HEK293T (cell line): ENCODE measurements at regions not wholly inside any gene's neighbourhood (a gene's known extent, or its start where the extent isn't known, plus 50 kb on each side); places are given as distances from the start of the nearest gene placed in this dataset.

Experiments used
- CTCF ChIA-PET: fragments of 350-600 bp; formaldehyde crosslinking; extraction: SDS; loops from one replicate; lab custom pipeline; 2021; ENCODE audit warnings: antibody characterized with exemption, inconsistent platforms; lab: Yijun Ruan, JAX
- POLR2A ChIA-PET: fragments of 350-600 bp; formaldehyde crosslinking; extraction: SDS; loops from one replicate; lab custom pipeline; 2020; ENCODE audit warnings: antibody characterized with exemption, inconsistent platforms; lab: Yijun Ruan, JAX
- DNase-seq: peaks from one replicate; pipeline ENCODE4 v3.0.0; 2012; ENCODE audit warnings: mixed read lengths; ENCODE audit errors: extremely low spot score
- ARNT ChIP-seq: fragments of 450-650 bp; IDR thresholded peaks from 2 replicates; pipeline ENCODE4 v1.6.1; 2017; ENCODE audit warnings: mild to moderate bottlenecking
- BHLHE40 ChIP-seq: fragments of 450-650 bp; IDR thresholded peaks from 2 replicates; pipeline ENCODE4 v1.6.1; 2016; ENCODE audit warnings: mild to moderate bottlenecking, moderate library complexity, borderline replicate concordance
- CTBP1 ChIP-seq: fragments of 450-650 bp; IDR thresholded peaks from 2 replicates; pipeline ENCODE4 v1.6.1; 2016; ENCODE audit warnings: borderline replicate concordance
- ELF4 ChIP-seq: fragments of 450-650 bp; IDR thresholded peaks from 2 replicates; pipeline ENCODE4 v1.6.1; 2017; ENCODE audit warnings: antibody characterized with exemption
- FOXA1 ChIP-seq: fragments of 450-650 bp; IDR thresholded peaks from 2 replicates; pipeline ENCODE4 v1.6.1; 2016; ENCODE audit warnings: mild to moderate bottlenecking
- FOXK2 ChIP-seq: fragments of 450-650 bp; IDR thresholded peaks from 2 replicates; pipeline ENCODE4 v1.6.1; 2016; ENCODE audit warnings: mild to moderate bottlenecking
- FOXM1 ChIP-seq: fragments of 450-650 bp; IDR thresholded peaks from 2 replicates; pipeline ENCODE4 v1.6.1; 2017; ENCODE audit warnings: mild to moderate bottlenecking, borderline replicate concordance
- HDGF ChIP-seq: fragments of 450-650 bp; IDR thresholded peaks from 2 replicates; pipeline ENCODE4 v1.6.1; 2017; ENCODE audit warnings: antibody characterized with exemption, borderline replicate concordance
- L3MBTL2 ChIP-seq: fragments of 450-650 bp; conservative IDR thresholded peaks from 2 replicates; pipeline ENCODE4 v1.6.1; 2016; ENCODE audit warnings: mild to moderate bottlenecking
- LEF1 ChIP-seq: fragments of 450-650 bp; IDR thresholded peaks from 2 replicates; pipeline ENCODE4 v1.6.1; 2017; ENCODE audit warnings: mild to moderate bottlenecking, borderline replicate concordance
- NFRKB ChIP-seq: fragments of 450-650 bp; IDR thresholded peaks from 2 replicates; pipeline ENCODE4 v1.6.1; 2016; ENCODE audit warnings: mild to moderate bottlenecking, moderate library complexity
- SP1 ChIP-seq: fragments of 450-650 bp; IDR thresholded peaks from 2 replicates; pipeline ENCODE4 v1.6.1; 2017
- SUZ12 ChIP-seq: fragments of 450-650 bp; IDR thresholded peaks from 2 replicates; pipeline ENCODE4 v1.6.1; 2016; ENCODE audit warnings: mild to moderate bottlenecking
- TARDBP ChIP-seq: fragments of 450-650 bp; IDR thresholded peaks from 2 replicates; pipeline ENCODE4 v1.6.1; 2016
- ZNF384 ChIP-seq: fragments of 450-650 bp; IDR thresholded peaks from 2 replicates; pipeline ENCODE4 v1.6.1; 2016
- TF ChIP-seq, protein P1 (sequence below): fragments of 450-650 bp; IDR thresholded peaks from 2 replicates; pipeline ENCODE4 v1.6.1; 2016

- CTCF ChIA-PET = no interaction called here
- POLR2A ChIA-PET = no interaction called here
- no peak for TF ChIP-seq NFRKB
- no peak for TF ChIP-seq CTBP1
- TF ChIP-seq TARDBP = no peak
- no peak for TF ChIP-seq ZNF384
- TF ChIP-seq BHLHE40 = no peak
- no peak for TF ChIP-seq SP1
- no peak for TF ChIP-seq LEF1
- no peak for TF ChIP-seq HDGF
- TF ChIP-seq SUZ12 = no peak
- no peak for TF ChIP-seq FOXM1
- no peak for TF ChIP-seq ARNT
- TF ChIP-seq, protein P1, sequence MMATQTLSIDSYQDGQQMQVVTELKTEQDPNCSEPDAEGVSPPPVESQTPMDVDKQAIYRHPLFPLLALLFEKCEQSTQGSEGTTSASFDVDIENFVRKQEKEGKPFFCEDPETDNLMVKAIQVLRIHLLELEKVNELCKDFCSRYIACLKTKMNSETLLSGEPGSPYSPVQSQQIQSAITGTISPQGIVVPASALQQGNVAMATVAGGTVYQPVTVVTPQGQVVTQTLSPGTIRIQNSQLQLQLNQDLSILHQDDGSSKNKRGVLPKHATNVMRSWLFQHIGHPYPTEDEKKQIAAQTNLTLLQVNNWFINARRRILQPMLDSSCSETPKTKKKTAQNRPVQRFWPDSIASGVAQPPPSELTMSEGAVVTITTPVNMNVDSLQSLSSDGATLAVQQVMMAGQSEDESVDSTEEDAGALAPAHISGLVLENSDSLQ = no peak
- TF ChIP-seq FOXA1 = no peak
- TF ChIP-seq ELF4 = no peak
- DNase-seq = no peak
Measured at GRCh38 chr15:39283531-39283930, 297.3 kb upstream of the THBS1 start.

GRCh38 chr15:39285071-39285470, 295.8 kb upstream of the THBS1 start:
- CTCF ChIA-PET = no interaction called here
- POLR2A ChIA-PET = no interaction called here
- DNase-seq = no peak
- TF ChIP-seq FOXA1 = no peak
- TF ChIP-seq SUZ12 = no peak
- no peak for TF ChIP-seq FOXM1
- TF ChIP-seq BHLHE40 = no peak
- TF ChIP-seq ZNF384 = no peak
- TF ChIP-seq, protein P1 = no peak
- no peak for TF ChIP-seq CTBP1
- no peak for TF ChIP-seq FOXK2
- TF ChIP-seq HDGF = no peak

GRCh38 chr15:39285663-39286062, 295.2 kb upstream of the THBS1 start:
- CTCF ChIA-PET = no interaction called here
- POLR2A ChIA-PET = no interaction called here
- TF ChIP-seq ZNF384 (no peak), ARNT (no peak), HDGF (no peak), FOXK2 (no peak), SP1 (no peak), FOXM1 (no peak), CTBP1 (no peak), FOXA1 (no peak), NFRKB (no peak), LEF1 (no peak)
- TF ChIP-seq, protein P1 = no peak
- DNase-seq = no peak

GRCh38 chr15:39286706-39287105, 294.2 kb upstream of the THBS1 start:
- POLR2A ChIA-PET = no interaction called here
- TF ChIP-seq LEF1 (no peak), SUZ12 (no peak), L3MBTL2 (no peak), HDGF (no peak), TARDBP (no peak), CTBP1 (no peak), NFRKB (no peak), ZNF384 (no peak), SP1 (no peak)
- TF ChIP-seq, protein P1 = no peak
- CTCF ChIA-PET = no interaction called here
- DNase-seq = no peak

GRCh38 chr15:39287322-39288195, 293.3 kb upstream of the THBS1 start:
- TF ChIP-seq BHLHE40 = no peak
- TF ChIP-seq FOXA1 = no peak
- no peak for TF ChIP-seq L3MBTL2
- no peak for TF ChIP-seq HDGF
- no peak for TF ChIP-seq ZNF384
- TF ChIP-seq TARDBP = no peak
- DNase-seq = no peak
- CTCF ChIA-PET = no interaction called here
- POLR2A ChIA-PET = no interaction called here
